OCI-LY3 (cell line): ENCODE measurements at regions not wholly inside any gene's neighbourhood (a gene's known extent, or its start where the extent isn't known, plus 50 kb on each side); places are given as distances from the start of the nearest gene placed in this dataset.

Source experiments
- EZH2phosphoT487 ChIP-seq: fragments of 200-600 bp; shearing (Covaris generic); IDR thresholded peaks from 2 replicates; pipeline ENCODE4 v1.6.1; 2018; ENCODE audit warnings: antibody characterized with exemption, mixed run types, low read depth
- TF ChIP-seq, protein P1 (sequence below): fragments of 200-600, 300-600 bp; sonication (generic); IDR thresholded peaks from 2 replicates; pipeline ENCODE4 v1.5.1; 2014; ENCODE audit warnings: antibody characterized with exemption, low read length, low read depth

DNA sequence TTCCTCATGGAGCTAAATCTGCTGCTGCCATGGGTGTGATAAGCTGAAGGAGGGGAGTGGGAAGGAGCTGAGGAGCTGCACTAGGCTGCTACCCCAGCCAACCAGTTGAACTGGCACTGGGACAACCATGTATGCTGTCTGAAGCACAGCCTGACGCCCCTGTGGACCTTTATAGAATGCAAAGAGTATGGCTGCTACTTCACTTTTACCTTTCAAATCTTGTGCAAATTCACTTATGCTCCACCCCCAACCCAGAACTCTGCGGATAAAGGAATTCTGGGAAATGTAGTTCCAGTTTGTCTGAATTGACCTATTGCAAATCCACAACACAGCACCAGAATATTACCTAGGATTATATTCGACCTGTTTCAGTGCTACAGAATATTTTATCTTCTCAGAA is 217.4 kb upstream of the SLC35B3 start:
- TF ChIP-seq, protein P1, sequence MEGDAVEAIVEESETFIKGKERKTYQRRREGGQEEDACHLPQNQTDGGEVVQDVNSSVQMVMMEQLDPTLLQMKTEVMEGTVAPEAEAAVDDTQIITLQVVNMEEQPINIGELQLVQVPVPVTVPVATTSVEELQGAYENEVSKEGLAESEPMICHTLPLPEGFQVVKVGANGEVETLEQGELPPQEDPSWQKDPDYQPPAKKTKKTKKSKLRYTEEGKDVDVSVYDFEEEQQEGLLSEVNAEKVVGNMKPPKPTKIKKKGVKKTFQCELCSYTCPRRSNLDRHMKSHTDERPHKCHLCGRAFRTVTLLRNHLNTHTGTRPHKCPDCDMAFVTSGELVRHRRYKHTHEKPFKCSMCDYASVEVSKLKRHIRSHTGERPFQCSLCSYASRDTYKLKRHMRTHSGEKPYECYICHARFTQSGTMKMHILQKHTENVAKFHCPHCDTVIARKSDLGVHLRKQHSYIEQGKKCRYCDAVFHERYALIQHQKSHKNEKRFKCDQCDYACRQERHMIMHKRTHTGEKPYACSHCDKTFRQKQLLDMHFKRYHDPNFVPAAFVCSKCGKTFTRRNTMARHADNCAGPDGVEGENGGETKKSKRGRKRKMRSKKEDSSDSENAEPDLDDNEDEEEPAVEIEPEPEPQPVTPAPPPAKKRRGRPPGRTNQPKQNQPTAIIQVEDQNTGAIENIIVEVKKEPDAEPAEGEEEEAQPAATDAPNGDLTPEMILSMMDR = no peak
- no peak for TF ChIP-seq EZH2phosphoT487
